GM18873 (cell line): ENCODE measurements at regions not wholly inside any gene's neighbourhood (a gene's known extent, or its start where the extent isn't known, plus 50 kb on each side); places are given as distances from the start of the nearest gene placed in this dataset.
A peak's percentile ranks its signal among the peaks of the same experiment; 100 is the strongest.
"Not testable (repeated sequence)": the region's sequence is repeated elsewhere in the genome, so short reads cannot be mapped to it uniquely, and the experiment has no call there.

Experiments used
- ATAC-seq: cut with Tn5 transposase; IDR thresholded peaks from one replicate; pipeline ENCODE4 v1.9.1; 2021; ENCODE audit warnings: mild to moderate bottlenecking, moderate library complexity, moderate number of reproducible peaks; ENCODE audit not compliant: unreplicated experiment, low FRiP score

DNA sequence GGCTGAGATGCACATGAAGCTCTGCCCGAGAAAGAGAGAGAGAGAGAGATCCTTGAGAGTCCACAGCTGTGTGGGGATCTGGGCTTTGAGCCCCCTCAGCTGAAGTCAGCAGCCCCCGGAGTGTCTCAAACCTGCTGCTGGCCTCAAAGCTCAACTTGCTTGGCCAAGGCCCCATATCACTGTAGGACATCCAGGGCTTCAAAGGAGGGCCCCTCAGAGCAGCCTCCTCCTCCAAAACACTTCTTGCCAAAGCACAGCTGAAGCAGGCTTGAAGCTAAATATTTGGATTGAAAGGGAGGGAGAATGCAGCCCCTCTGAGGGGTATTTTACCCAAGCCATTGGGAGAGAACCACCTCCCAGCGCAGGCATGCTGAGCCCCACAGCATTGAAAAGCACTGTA, 357.6 kb downstream of the OSR1 start:
- no peak for ATAC-seq

DNA sequence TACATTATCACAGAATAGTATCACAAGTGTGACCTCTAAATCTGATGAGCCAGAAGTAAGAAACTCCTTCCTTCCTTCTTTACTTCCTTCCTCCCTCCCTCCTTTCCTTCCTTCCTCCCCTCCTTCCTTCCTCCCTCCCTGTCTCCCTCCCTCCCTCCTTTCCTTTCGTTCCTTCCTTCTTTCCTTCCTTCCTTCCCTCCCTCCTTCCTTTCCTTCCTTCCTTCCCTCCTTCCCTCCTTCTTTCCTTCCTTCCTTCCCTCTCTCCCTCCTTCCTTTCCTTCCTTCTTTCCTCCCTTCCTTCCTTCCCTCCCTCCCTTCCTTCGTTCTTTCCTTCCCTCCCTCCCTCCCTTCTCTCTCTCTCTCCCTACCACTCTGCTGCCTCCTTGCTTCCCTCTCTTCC, 359.2 kb downstream of the OSR1 start:
- ATAC-seq = no peak

DNA sequence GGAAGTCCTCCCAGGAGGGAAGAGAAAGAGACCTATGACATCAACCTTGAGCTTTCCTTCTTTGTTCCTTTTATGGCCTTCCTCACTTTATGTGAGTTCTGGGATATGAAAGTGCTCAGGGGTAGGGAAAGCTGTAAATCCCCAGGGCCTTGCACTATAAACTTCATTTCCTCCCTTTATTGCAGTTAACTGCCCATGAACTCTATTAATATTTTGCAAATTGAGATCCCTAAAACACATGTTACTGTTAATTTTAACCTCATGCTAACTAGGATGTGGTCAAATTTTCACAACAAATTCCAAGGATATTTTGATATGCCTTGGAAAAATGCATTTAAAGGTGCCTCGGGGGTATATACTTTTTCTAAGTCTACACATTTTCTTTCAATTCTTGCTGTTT, 359.9 kb downstream of the OSR1 start:
- ATAC-seq = no peak

- ATAC-seq = no peak
These were observed 364.6 kb downstream of the OSR1 start for GRCh38 chr2:18993756-18994338.

- no peak for ATAC-seq
These were observed 366.9 kb downstream of the OSR1 start for GRCh38 chr2:18991177-18992168.

DNA sequence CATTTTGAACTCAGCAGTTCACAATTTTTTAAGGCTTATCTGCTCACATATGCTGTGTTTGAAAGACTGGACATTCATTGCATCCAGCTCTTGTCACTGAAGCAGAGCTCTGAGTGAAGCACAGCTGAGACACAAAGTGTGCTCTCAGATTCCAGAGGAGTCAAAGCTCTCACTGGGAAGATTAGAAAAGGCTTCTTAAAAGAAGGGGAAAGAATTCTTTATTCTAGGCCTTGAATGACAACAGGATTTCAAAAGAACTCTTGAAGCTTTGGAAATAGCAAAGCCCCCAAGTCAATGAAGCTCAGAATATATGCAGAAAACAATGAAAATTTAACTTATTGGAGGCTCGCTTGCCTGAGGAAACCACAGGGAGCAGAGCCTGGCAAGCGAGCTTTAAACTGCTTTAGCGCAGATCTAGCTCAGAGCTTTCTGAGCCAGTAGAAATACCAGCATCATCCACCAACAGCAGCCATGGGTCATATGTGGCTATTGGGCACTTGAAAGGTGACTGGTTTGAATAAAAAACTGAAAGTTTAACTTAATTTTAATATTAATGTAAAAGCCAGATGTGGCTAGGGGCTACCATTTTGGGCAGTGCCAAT, 369.7 kb downstream of the OSR1 start:
- no peak for ATAC-seq

DNA sequence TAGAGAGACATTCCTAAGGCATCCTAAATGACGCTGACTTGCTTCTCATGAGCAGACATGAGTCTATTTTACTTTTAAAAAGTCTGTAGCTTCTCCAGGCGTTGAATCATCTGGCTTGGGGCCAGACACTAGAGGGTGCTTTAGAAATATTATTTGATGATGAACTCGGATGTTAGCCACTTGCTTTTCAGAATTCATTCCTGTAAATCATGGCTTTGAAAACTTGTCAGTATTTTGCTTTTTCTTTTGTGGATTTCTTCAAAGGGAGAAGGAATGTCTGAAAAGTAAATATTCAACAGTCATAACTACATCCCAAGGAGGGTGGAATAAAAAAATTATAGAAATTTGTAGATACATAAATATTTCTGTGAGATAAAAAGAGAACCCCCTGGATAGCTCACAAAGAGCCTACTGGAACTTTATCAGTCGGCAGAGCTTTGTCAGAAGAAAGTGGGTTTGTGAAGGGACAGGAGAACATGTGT, 370.8 kb downstream of the OSR1 start:
- no peak for ATAC-seq

DNA sequence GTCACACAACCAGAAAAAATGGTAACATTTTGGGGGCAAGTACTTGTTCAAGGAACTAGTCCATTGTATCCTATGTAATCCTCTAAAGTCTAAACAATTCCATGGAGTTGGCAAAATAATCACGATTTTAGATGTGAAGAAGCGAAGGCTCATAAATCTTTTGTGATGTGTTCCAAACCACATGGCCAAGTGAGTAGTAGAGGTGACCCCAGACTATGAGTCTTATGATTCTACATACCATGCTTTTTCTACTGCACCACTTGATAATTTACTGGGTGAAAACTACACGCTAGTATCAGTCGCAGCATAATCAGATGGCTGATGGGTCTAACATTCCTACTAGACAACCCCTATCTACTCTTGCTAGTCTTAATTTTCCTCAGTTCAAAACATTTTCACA, 371.4 kb downstream of the OSR1 start:
- no peak for ATAC-seq

GRCh38 chr2:18986046-18986445, 372.4 kb downstream of the OSR1 start:
- ATAC-seq = no peak

- ATAC-seq = no peak
These were observed 377.5 kb downstream of the OSR1 start for GRCh38 chr2:18980786-18981430.

GRCh38 chr2:18980104-18980785, 378.2 kb downstream of the OSR1 start:
- ATAC-seq = no peak

DNA sequence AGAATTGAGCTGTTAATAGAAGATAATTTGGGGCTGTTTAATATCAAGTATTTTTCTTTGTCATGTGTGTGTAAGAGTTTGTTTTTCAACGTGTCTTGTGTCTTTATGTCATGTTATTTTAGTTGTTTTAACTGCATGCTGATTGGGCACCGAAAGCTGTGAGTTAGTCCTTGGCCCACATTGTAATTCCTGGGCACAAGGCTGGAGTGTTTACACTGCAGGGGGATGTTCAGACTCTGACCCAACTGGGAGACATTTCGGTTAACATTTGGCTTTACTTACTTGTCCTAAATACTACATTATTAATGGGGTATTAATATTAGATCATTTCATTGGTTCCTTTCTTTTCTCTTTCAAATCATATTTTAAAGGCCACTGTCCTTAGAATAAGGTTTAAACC, 381.0 kb downstream of the OSR1 start:
- no peak for ATAC-seq

DNA sequence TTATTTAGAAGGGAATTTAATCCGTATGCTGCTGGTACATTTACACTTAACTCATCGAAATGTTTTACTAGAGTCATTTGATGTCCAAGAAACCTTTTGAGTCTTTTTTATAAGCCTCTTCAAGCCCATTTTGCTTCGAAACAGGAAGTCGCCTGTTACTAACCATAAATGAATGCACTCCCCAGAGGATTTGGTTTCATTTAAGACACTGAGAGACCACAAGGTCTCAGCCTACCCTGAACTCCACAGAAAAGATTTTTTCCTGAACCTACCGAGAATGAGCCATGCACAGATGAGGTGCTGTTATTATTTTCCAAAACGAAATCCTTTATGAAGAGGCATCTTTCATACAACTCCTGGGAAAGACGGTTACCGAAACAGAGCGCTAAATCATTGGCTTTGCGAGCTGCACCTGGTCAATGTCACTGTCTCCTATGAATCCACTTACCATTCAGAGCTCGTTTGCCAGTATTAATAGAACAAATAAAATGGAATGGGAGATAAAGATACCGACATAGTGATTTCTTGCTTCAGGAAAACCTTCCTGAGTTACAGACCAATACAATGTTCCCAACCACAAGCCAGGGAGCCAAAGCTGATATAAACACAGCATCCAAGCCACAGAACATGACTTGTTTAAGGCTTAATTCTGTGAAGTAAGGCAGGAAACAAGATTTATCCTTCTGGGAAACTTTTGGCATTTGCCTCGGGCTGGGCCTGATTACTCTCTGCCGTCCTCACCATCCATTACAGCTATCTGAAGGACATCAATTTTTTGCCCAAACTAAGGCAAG, 382.1 kb downstream of the OSR1 start:
- ATAC-seq = peak; percentile 73

GRCh38 chr2:18975506-18976167, 382.8 kb downstream of the OSR1 start:
- no peak for ATAC-seq

DNA sequence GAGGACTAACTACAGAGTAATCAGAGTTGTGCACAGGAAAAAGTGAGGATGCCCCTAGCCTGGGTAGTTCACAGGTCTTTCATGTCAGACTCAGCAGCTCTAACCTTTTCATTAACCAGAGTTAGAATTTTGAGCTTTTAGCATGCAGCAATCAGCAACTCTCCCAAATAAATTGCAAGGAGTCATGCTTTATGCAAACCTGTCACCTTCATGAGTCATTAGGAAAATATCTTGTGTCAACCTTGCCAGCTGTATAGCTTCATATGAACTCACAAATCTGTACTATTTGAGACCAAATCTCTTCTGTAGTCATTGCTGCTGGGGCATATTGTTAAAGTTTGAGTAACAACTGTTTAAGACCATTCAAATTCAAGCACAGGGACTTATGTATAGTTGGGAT, 382.3 kb upstream of the NT5C1B start:
- no peak for ATAC-seq

DNA sequence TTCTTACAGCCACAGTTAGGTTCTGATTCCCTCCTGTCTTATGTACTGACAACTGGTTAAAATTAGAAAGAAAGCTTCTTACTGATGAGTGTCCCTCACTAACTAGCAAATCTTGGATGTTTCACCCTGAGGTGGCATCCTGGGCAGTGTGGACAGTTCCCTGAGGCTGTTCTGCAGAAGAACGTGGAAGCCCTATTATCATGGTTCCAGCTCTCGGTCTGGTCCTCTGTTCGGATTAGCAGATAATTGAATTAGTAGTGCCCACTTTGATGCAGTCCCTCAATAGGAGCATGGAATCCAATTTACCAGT, 381.7 kb upstream of the NT5C1B start:
- no peak for ATAC-seq

GRCh38 chr2:18966131-18966530, 376.8 kb upstream of the NT5C1B start:
- no peak for ATAC-seq

DNA sequence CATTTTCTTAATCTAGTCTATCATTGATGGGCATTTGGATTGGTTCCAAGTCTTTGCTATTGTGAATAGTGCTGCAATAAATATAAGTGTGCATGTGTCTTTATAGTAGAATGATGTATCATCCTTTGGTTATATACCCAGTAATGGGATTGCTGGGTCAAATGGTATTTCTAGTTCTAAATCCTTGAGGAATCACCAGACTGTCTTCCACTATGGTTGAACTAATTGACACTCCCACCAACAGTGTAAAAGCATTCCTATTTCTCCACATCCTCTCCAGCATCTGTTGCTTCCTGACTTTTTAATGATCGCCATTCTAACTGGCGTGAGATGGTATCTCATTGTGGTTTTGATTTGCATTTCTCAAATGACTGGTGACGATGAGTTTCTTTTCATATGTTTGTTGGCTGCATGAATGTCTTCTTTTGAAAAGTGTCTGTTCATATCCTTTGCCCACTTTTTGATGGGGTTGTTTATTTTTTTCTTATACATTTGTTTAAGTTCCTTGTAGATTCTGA, 374.4 kb upstream of the NT5C1B start:
- ATAC-seq = not testable (repeated sequence)

- ATAC-seq = no peak
These were observed 372.6 kb upstream of the NT5C1B start for GRCh38 chr2:18961991-18962421.
